SJSA1 (cell line): ENCODE measurements at regions not wholly inside any gene's neighbourhood (a gene's known extent, or its start where the extent isn't known, plus 50 kb on each side); places are given as distances from the start of the nearest gene placed in this dataset.
A peak's percentile ranks its signal among the peaks of the same experiment; 100 is the strongest.

Experiments used
- DNase-seq, 2 experiments: peaks; one replicate each; pipeline ENCODE4 v3.0.0-alpha.2; 2015 to 2020; ENCODE audit warnings: low spot score in 2 of 2, low read depth in 1 of 2
- H3K27ac ChIP-seq: fragments of 250-450 bp; sonication (Bioruptor Pico); 2 replicates; pipeline ENCODE4 v1.5.1; 2020; ENCODE audit warnings: mild to moderate bottlenecking, moderate library complexity
- H3K27me3 ChIP-seq: fragments of 250-450 bp; sonication (Bioruptor Pico); replicated peaks from 2 replicates; pipeline ENCODE4 v1.5.1; 2020; ENCODE audit warnings: mild to moderate bottlenecking, moderate library complexity
- H3K36me3 ChIP-seq: fragments of 250-450 bp; sonication (Bioruptor Pico); 2 replicates; pipeline ENCODE4 v1.5.1; 2020; ENCODE audit warnings: mild to moderate bottlenecking
- H3K4me1 ChIP-seq: fragments of 250-450 bp; sonication (Bioruptor Pico); replicated peaks from 2 replicates; pipeline ENCODE4 v1.6.1; 2021; ENCODE audit warnings: mild to moderate bottlenecking
- H3K4me3 ChIP-seq: fragments of 250-450 bp; sonication (Bioruptor Pico); 2 replicates; pipeline ENCODE4 v1.5.1; 2020; ENCODE audit warnings: mild to moderate bottlenecking
- H3K9me3 ChIP-seq: fragments of 250-450 bp; sonication (Bioruptor Pico); replicated peaks from 2 replicates; pipeline ENCODE4 v1.5.1; 2020; ENCODE audit warnings: mild to moderate bottlenecking

DNA sequence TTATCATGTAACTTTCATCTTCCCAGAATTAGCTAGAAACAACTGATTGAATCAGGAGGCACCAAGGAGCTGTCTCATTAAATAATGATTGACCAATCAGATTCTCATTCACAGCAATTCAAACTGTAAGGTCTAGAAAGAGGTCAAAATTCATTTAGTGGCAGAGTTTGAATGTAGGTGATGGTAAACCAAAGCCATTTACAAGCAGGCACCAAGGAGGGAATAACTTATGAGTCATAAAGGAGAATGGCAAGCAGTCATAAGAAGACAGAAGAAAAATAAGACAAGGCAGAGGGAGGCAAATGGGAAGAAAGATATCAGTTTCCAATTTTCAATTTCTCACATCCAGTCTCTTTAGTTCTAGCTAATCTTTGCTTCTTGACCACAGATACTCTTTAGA lies 52.9 kb upstream of the DEFB112 start:
- no peak overlapping the region for H3K27ac ChIP-seq
- H3K9me3 ChIP-seq: no peaks in the 10 kb centered on the region
- DNase-seq: no peak
- H3K36me3 ChIP-seq: no peaks in the 10 kb centered on the region
- no peak overlapping the region for H3K4me3 ChIP-seq
- no peaks in the 10 kb centered on the region for H3K4me1 ChIP-seq
- H3K27me3 ChIP-seq: peaks cover 4% of the 10 kb centered on the region; the same call in 1 of the 2 replicates

- no peaks in the 10 kb centered on the region for H3K36me3 ChIP-seq
- DNase-seq: no peak
- no peaks in the 10 kb centered on the region for H3K9me3 ChIP-seq
- H3K4me3 ChIP-seq: no peak overlapping the region
- no peaks in the 10 kb centered on the region for H3K4me1 ChIP-seq
- no peaks in the 10 kb centered on the region; the same call in 1 of the 2 replicates for H3K27me3 ChIP-seq
- no peak overlapping the region for H3K27ac ChIP-seq
Measured at GRCh38 chr6:50110587-50110986, 60.9 kb upstream of the DEFB112 start.

DNA sequence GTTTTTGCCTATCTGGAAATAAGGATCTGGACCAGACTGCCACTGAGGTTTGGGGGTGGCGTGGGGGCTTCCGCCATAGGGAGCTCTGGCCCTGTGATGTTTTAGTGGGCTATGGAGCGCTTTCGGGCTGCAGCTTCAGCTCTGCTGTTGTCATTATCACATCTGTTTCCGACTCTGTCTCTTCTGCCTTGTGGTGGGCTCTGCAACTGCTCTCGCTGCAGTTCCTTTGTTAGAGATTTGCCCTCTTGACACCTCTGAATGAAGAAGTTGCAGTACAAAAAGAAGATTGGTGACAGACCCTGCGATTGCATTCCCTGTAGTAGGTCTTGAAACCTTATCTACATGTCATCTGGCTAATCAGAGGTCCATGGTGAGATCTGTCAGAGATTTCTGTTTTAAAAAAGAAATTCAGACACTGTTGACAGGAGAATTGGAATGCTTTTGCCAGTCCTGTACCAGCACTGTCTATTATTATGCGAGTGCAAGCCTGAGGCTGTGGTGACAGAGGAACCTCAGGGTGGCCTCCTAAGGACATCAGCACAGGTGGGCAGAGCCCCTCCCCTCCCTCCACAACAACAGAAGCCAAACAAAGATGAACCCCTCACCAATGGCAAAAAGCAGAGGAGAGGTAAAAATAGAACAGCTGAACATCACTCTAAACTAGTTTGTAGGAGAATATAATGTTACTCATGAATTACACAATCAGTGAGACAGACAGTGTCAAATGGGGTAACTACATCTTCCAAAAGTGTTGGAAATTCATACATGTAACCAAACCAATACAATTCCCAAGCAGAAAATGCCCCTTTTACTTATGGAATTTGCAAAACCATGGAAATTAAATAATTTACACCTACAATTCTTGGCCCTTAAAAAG lies 63.5 kb upstream of the DEFB112 start:
- Histone ChIP-seq H3K4me3 (no peak overlapping the region), H3K36me3 (no peaks in the 10 kb centered on the region), H3K27me3 (no peaks in the 10 kb centered on the region; the same call in 1 of the 2 replicates), H3K9me3 (no peaks in the 10 kb centered on the region), H3K27ac (no peak overlapping the region), H3K4me1 (no peaks in the 10 kb centered on the region)
- no peak for DNase-seq

DNA sequence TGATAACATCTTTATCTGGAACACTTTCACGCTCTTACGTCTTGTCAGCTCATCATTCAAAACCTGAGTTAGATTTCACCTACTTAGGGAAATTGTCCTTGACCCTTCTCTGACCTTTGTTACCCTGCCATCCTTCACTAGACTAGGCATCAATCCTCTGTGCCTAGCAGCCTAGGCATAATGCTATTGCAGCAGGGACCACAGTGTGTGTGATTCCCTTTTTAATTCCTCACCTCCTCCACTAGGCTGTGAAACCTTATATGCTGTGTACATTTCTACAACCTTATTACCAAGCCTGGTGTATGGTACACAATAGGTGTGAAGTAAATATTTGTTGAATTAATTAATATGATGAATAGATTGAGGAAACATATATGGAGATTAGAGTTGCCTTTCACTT lies 66.7 kb upstream of the DEFB112 start:
- H3K27ac ChIP-seq: no peak overlapping the region

DNA sequence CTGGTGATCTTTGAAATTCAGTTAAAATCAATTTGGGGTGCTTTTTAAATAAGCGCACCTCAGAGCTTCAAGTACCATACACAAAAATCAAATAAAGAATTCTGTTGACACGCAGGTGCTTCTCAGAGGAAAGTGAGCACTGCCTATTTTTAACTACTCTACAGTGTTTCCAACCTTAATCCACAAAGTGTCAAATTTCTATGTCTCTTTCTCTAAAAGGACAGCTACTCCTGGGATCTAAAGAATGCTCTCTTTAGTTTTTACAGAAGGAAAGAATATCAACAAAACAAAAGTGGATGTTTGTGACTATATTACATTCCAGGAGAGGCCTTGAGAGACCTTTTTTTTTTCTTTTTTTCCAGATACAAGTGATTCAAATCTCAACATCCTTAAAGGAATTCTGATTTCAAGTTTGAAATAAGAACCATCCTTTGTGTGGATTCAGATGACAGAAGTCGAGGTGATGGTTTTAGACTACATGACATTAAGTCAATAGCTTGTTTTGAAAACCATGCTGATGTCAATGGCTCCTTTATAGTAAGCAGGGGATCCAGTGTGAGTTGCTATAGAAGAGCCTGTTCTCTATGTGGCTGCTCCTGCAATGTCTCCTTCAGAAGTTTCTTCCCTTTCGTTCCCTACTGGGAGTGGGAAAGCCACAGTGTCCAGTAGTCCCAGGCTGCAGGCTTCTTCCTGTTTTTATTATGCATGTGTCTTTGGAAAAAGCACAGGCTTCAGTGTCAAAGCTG lies 67.2 kb upstream of the DEFB112 start:
- Histone ChIP-seq H3K36me3 (no peaks in the 10 kb centered on the region), H3K27me3 (peaks cover 4% of the 10 kb centered on the region; the same call in 1 of the 2 replicates), H3K4me3 (no peak overlapping the region), H3K27ac (no peak overlapping the region), H3K4me1 (no peaks in the 10 kb centered on the region), H3K9me3 (no peaks in the 10 kb centered on the region)
- no peak for DNase-seq

More for the DNA sequence above, 66.7 kb upstream of the DEFB112 start:
- H3K4me3 ChIP-seq: no peak overlapping the region
- no peaks in the 10 kb centered on the region for H3K4me1 ChIP-seq
- no peak for DNase-seq
- H3K27me3 ChIP-seq: peaks cover 4% of the 10 kb centered on the region; the same call in 1 of the 2 replicates
- no peaks in the 10 kb centered on the region for H3K9me3 ChIP-seq
- H3K36me3 ChIP-seq: no peaks in the 10 kb centered on the region

DNA sequence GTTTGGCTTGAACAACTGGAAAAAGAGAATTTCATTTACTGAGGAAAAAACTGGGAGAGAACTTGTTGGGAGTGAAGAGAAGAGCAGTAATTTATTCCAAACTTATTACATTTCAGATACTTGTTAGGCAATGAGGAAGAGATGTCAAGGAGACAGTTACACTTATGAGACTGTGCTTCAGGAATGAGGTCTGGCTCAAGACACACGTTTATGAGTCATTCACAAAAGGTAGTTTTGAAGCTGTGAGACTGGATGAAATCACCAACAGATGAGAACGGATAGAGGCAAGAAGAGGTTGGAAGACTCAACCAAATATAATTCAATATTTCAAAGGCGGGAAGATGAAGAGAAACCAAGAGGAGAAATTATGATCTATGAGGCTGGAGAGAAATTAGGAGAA lies 70.6 kb upstream of the DEFB112 start:
- DNase-seq: no peak
- H3K4me1 ChIP-seq: no peaks in the 10 kb centered on the region

GRCh38 chr6:50123688-50124087 lies 74.0 kb upstream of the DEFB112 start:
- Histone ChIP-seq H3K27ac (no peak overlapping the region), H3K36me3 (no peaks in the 10 kb centered on the region), H3K27me3 (peaks cover under 1% of the 10 kb centered on the region; the same call in 1 of the 2 replicates), H3K9me3 (no peaks in the 10 kb centered on the region), H3K4me1 (no peaks in the 10 kb centered on the region), H3K4me3 (no peak overlapping the region)
- DNase-seq: no peak

More for the DNA sequence above, 70.6 kb upstream of the DEFB112 start:
- Histone ChIP-seq H3K4me3 (no peak overlapping the region), H3K36me3 (no peaks in the 10 kb centered on the region), H3K27ac (no peak overlapping the region), H3K9me3 (no peaks in the 10 kb centered on the region), H3K27me3 (peaks cover 4% of the 10 kb centered on the region; the same call in 1 of the 2 replicates)

DNA sequence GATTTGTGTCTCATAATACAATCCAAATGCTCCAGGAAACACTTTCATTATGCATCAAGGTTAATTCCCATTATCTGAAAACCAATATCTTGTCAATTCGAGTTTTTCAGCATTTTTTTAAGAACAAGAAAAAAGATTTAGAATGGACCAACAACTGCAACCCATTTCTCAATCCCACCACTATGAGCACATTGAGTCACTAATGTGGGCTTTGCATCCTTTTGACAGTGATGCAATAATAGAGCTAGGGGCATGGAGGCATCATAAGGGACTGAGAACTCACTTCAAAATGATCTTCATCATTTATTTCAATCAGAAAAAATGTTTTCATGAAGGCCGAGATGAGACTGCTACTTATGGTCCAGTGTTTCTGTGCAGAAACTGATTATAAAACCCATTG lies 74.8 kb upstream of the DEFB112 start:
- no peak for DNase-seq
- H3K9me3 ChIP-seq: no peaks in the 10 kb centered on the region
- no peak overlapping the region for H3K27ac ChIP-seq
- no peaks in the 10 kb centered on the region; the same call in 1 of the 2 replicates for H3K27me3 ChIP-seq
- H3K36me3 ChIP-seq: no peaks in the 10 kb centered on the region
- H3K4me1 ChIP-seq: no peaks in the 10 kb centered on the region
- H3K4me3 ChIP-seq: no peak overlapping the region

DNA sequence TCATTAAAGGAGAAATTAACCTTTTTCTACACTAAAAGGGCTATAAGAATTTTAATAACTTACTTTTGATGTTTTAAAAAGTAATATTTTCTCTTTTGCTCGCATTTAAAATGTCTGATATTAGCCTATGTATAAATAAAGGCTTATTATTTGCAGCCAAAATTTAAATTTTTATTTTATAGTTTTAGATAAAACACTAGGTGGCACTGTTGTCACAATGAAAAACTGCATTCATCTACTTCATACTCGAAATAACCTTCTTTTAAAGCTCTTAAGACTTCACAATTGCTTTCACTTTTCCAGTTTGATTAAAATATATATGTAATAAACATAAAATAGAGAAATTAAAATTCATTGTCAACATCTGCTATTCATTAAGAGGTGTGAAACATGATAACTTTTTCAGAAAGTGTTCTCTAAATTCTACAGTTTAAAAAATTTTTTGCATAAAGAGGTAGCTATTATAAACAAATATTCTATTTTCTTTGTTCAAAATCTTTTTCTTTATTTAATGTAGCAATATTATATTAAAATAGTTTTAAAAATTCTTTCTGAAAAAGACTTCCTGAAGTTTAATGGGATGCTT lies 78.8 kb upstream of the DEFB112 start:
- Histone ChIP-seq H3K4me1 (no peaks in the 10 kb centered on the region), H3K27ac (no peak overlapping the region), H3K9me3 (no peaks in the 10 kb centered on the region), H3K4me3 (no peak overlapping the region), H3K27me3 (peaks cover 6% of the 10 kb centered on the region), H3K36me3 (no peaks in the 10 kb centered on the region)
- DNase-seq: no peak

GRCh38 chr6:50135968-50136367 lies 86.2 kb upstream of the DEFB112 start:
- H3K4me1 ChIP-seq: no peaks in the 10 kb centered on the region
- DNase-seq: no peak
- H3K36me3 ChIP-seq: no peaks in the 10 kb centered on the region
- H3K27me3 ChIP-seq: peaks cover 6% of the 10 kb centered on the region
- no peaks in the 10 kb centered on the region for H3K9me3 ChIP-seq
- H3K27ac ChIP-seq: no peak overlapping the region
- H3K4me3 ChIP-seq: no peak overlapping the region

DNA sequence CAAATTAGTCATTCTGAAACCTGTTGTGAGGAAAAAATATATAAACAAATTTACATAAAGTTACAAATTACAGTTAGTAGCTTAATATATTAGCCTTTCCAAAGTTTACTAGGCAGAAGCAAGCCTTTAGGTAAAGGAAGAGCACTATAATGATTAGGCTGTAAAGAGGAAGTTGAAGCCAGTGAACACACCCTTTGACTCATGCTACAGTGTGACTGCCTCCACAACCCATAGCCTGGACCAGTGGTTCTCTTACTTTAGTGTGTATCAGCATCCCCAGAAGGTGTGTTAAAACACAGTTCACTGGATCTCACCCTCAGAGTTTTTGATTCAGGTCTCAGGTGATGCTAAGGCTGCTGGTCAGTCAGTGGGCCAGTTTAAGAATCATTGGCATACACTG lies 91.4 kb upstream of the DEFB112 start:
- H3K4me1 ChIP-seq: no peaks in the 10 kb centered on the region
- H3K9me3 ChIP-seq: no peaks in the 10 kb centered on the region
- H3K27ac ChIP-seq: no peak overlapping the region
- no peak overlapping the region for H3K4me3 ChIP-seq
- no peaks in the 10 kb centered on the region for H3K36me3 ChIP-seq
- DNase-seq: no peak
- no peaks in the 10 kb centered on the region for H3K27me3 ChIP-seq

DNA sequence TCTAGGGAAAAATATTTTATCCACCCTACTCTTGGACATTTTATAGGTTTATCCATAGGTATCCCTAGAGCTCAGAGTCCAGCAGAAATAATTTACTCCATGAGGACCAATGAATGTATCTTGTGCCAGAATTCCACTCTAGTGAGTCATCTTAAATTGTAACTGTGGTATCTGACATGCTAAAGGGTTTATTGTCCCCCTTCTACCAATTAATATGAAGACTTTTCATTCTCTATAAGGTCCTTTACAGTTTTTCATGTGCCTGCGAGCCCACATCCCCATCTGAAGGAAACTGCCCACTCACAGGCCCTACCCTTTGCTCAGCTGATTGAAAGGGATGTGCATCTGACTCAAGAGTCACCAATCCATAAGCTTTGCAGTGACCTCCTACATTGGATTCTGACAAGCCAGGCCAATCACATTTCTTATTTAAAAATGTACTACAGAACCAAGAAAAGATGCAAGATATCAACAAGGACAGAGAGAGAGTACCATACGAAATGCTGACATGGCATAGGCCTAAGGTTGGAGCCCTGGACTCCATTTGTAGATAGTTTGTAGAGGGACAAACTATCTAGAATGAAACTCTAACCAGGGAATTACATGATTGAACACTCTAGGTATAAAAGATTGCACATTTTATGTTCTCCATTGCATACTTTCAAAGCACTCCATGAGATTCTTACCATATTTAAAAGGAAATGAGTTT lies 93.4 kb upstream of the DEFB112 start:
- no peaks in the 10 kb centered on the region for H3K36me3 ChIP-seq
- H3K4me3 ChIP-seq: no peak overlapping the region
- no peaks in the 10 kb centered on the region for H3K4me1 ChIP-seq
- DNase-seq: peak in 1 of 2 experiments; percentile 10
- H3K27ac ChIP-seq: no peak overlapping the region
- no peaks in the 10 kb centered on the region for H3K9me3 ChIP-seq
- H3K27me3 ChIP-seq: no peaks in the 10 kb centered on the region

DNA sequence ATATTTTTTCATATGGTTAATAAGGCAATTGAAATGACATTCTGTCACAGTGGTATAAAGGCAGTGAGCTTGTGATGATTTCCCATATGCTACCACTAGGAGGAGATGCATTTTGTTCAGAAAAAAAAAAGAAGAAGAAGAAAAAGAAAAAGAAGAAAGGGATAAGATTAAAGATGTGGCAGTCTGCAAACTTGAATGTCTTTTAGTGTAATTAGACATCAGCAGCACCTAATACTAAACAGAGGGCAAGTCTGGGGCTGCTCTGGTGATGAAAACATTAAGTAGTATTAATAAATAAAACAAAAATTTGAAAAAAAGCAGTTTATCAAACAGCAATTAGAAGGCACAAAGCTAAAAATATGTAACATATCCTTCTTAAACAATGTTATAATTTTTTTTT lies 95.4 kb upstream of the DEFB112 start:
- no peaks in the 10 kb centered on the region for H3K9me3 ChIP-seq
- DNase-seq: peak in 1 of 2 experiments; percentile 9
- H3K4me3 ChIP-seq: no peak overlapping the region
- no peaks in the 10 kb centered on the region for H3K36me3 ChIP-seq
- no peaks in the 10 kb centered on the region for H3K4me1 ChIP-seq
- H3K27me3 ChIP-seq: no peaks in the 10 kb centered on the region
- H3K27ac ChIP-seq: no peak overlapping the region
